ENCODE measurements at regions not wholly inside any gene's neighbourhood (a gene's known extent, or its start where the extent isn't known, plus 50 kb on each side); places are given as distances from the start of the nearest gene placed in this dataset.
A peak's percentile ranks its signal among the peaks of the same experiment; 100 is the strongest.

DNA sequence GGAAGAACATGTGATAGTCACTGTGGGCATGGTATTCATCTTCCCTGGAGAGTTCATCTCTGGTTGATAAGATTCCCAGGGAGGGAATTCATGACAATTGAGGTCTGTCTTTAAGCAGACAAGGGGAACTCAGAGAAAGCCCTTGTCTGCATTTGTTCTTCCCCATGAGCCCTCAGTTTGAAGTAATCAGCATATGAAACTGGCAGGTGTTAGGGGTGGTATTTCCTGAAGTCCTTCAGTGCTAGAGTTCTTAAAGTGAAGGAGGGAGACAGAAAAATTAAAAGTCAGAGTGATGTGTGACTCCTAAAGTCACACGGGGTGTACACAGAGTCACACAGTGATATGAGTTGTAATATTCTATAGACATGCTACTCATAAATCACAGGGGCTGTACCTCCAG is 60.6 kb upstream of the SYK start:
- H3K9me3 Mint-ChIP-seq, result peaks cover 17% of the 10 kb centered on the region
- intact Hi-C loops (cut with micrococcal nuclease), result no loop called here
- ATAC-seq (ENCODE audit: low read depth) (no peak), DNase-seq (no peak)
- no peak for TF ChIP-seq CTCF (IDR thresholded peaks at IDR 0.05)
- H3K27me3 Mint-ChIP-seq, result no peaks in the 10 kb centered on the region
- no peak overlapping the region for H3K4me3 Mint-ChIP-seq
- H3K4me1 Mint-ChIP-seq, result peaks cover 12% of the 10 kb centered on the region
- peak overlapping the region; percentile 36 for H3K27ac Mint-ChIP-seq
- ChIA-PET CTCF (no interaction called here), POLR2A (no interaction called here)
- peaks cover 3% of the 10 kb centered on the region for H3K36me3 Mint-ChIP-seq (ENCODE audit: low read depth)

- H3K36me3 Mint-ChIP-seq (ENCODE audit: low read depth), result peaks cover 3% of the 10 kb centered on the region
- no peak overlapping the region for H3K27ac Mint-ChIP-seq
- no peak for DNase-seq
- TF ChIP-seq CTCF (IDR thresholded peaks at IDR 0.05), result no peak
- intact Hi-C loops (cut with micrococcal nuclease), result no loop called here
- H3K4me1 Mint-ChIP-seq, result peaks cover 5% of the 10 kb centered on the region
- H3K9me3 Mint-ChIP-seq, result peaks cover 17% of the 10 kb centered on the region
- H3K27me3 Mint-ChIP-seq, result peaks cover under 1% of the 10 kb centered on the region
- ATAC-seq (ENCODE audit: low read depth), result no peak
- CTCF ChIA-PET, result no interaction called here
- POLR2A ChIA-PET, result interaction anchor here (0.8 kb wide), 1 partner anchor 110 kb away, joined by 4 read pairs; no protein-coding TSS in a partner anchor
- no peak overlapping the region for H3K4me3 Mint-ChIP-seq
Measured at GRCh38 chr9:90737742-90738141, 63.9 kb upstream of the SYK start.

DNA sequence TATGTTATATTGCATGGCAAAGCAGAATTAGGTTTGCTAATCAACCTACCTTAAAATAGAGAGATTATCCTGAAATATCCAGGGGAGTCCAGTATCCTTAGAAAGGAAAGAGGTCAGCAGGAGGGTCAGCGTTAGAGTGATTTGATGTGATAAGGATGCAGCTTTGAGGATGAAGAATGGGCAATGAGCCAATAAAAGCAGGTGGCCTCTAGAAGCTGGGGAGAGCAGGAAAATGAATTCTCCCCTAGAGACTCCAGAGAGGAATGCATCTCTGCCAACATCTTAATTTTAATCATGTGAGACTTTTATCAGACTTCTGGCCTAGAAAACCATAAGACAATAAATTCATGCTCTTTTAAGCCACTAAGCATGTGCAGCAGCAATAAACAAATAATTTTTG is 65.7 kb upstream of the SYK start:
- peaks cover 17% of the 10 kb centered on the region for H3K9me3 Mint-ChIP-seq

GRCh38 chr9:90734631-90735030 is 67.0 kb upstream of the SYK start:
- peaks cover 14% of the 10 kb centered on the region for H3K27me3 Mint-ChIP-seq
- no peak for TF ChIP-seq CTCF (IDR thresholded peaks at IDR 0.05)
- H3K27ac Mint-ChIP-seq, result no peak overlapping the region
- ChIA-PET CTCF (no interaction called here), POLR2A (interaction anchor here (0.7 to 0.8 kb wide), 2 partner anchors 75 to 427 kb away, joined by 3 to 12 read pairs; no protein-coding TSS in a partner anchor)
- DNase-seq (no peak), ATAC-seq (ENCODE audit: low read depth) (no peak)
- H3K4me3 Mint-ChIP-seq, result no peak overlapping the region
- peaks cover 3% of the 10 kb centered on the region for H3K36me3 Mint-ChIP-seq (ENCODE audit: low read depth)
- H3K9me3 Mint-ChIP-seq, result peaks cover 12% of the 10 kb centered on the region
- intact Hi-C loops (cut with micrococcal nuclease), result no loop called here
- no peaks in the 10 kb centered on the region for H3K4me1 Mint-ChIP-seq

More for the DNA sequence above, 65.7 kb upstream of the SYK start:
- Mint-ChIP-seq H3K4me3 (no peak overlapping the region), H3K27me3 (peaks cover 12% of the 10 kb centered on the region), H3K4me1 (peaks cover 3% of the 10 kb centered on the region), H3K36me3 (ENCODE audit: low read depth) (peaks cover 3% of the 10 kb centered on the region), H3K27ac (no peak overlapping the region)
- intact Hi-C loops (cut with micrococcal nuclease), result no loop called here
- CTCF ChIA-PET, result no interaction called here
- POLR2A ChIA-PET, result no interaction called here
- TF ChIP-seq CTCF (IDR thresholded peaks at IDR 0.05), result no peak
- ATAC-seq (ENCODE audit: low read depth) (no peak), DNase-seq (no peak)

DNA sequence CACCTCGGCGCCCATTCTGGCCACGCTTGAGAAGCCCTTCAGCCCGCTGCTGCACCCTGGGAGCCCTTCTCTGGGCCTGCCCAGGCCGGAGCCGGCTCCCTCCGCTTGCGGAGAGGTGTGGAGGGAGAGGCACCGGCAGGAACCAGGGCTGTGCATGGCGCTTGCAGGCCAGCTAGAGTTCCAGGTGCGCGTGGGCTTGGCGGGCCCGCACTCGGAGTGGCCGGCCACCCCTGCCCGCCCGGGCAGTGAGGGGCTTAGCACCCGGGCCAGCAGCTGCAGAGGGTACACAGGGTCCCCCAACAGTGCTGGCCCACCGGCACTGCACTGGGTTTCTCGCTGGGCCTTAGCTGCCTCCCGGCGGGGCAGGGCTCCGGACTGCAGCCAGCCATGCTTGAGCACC is 72.3 kb upstream of the SYK start:
- POLR2A ChIA-PET, result no interaction called here
- Mint-ChIP-seq H3K4me3 (no peak overlapping the region), H3K4me1 (no peaks in the 10 kb centered on the region), H3K27me3 (peaks cover 14% of the 10 kb centered on the region), H3K9me3 (no peaks in the 10 kb centered on the region), H3K27ac (no peak overlapping the region), H3K36me3 (ENCODE audit: low read depth) (no peaks in the 10 kb centered on the region)
- DNase-seq, result no peak
- no peak for TF ChIP-seq CTCF (IDR thresholded peaks at IDR 0.05)
- CTCF ChIA-PET, result no interaction called here
- ATAC-seq (ENCODE audit: low read depth), result no peak
- intact Hi-C loops (cut with micrococcal nuclease), result no loop called here
